Astrocyte of the cerebellum (primary cell): ENCODE measurements at regions not wholly inside any gene's neighbourhood (a gene's known extent, or its start where the extent isn't known, plus 50 kb on each side); places are given as distances from the start of the nearest gene placed in this dataset.

Source experiments
- DNase-seq: peaks from one replicate; pipeline ENCODE4 v3.0.0-alpha.2; 2011; ENCODE audit warnings: low read depth
- H3K4me3 ChIP-seq: 2 replicates; pipeline ENCODE4 v1.5.1; 2011; ENCODE audit warnings: mild to moderate bottlenecking, low read depth, low read length, moderate library complexity
- CTCF ChIP-seq: IDR thresholded peaks from 2 replicates; pipeline ENCODE4 v1.5.1; 2012; ENCODE audit warnings: low read length, low read depth, moderate library complexity, mild to moderate bottlenecking; ENCODE audit errors: missing control alignments
- in situ Hi-C: cut with HindIII; loops from 2 replicates; pipeline ENCODE4 v1.10.0; 2017; ENCODE audit warnings: low sequenced_read_pairs

GRCh38 chr2:88811233-88811632 lies 119.8 kb downstream of the RPIA start:
- in situ Hi-C loops, result no loop called here
- no peak overlapping the region for H3K4me3 ChIP-seq
- DNase-seq, result no peak
- TF ChIP-seq CTCF, result no peak

GRCh38 chr2:88811681-88812080 lies 120.2 kb downstream of the RPIA start:
- in situ Hi-C loops, result no loop called here
- no peak overlapping the region for H3K4me3 ChIP-seq
- no peak for DNase-seq
- no peak for TF ChIP-seq CTCF

GRCh38 chr2:88813612-88814011 lies 122.1 kb downstream of the RPIA start:
- in situ Hi-C loops, result no loop called here
- no peak for DNase-seq
- no peak for TF ChIP-seq CTCF

GRCh38 chr2:88815282-88815681 lies 123.8 kb downstream of the RPIA start:
- in situ Hi-C loops, result no loop called here
- TF ChIP-seq CTCF, result no peak
- H3K4me3 ChIP-seq, result no peak overlapping the region
- DNase-seq, result no peak

More at GRCh38 chr2:88813612-88814011, 122.1 kb downstream of the RPIA start:
- no peak overlapping the region for H3K4me3 ChIP-seq

- in situ Hi-C loops, result no loop called here
- H3K4me3 ChIP-seq, result no peak overlapping the region
- no peak for TF ChIP-seq CTCF
- DNase-seq, result no peak
These were observed 124.2 kb downstream of the RPIA start for GRCh38 chr2:88815697-88816096.

- no peak overlapping the region for H3K4me3 ChIP-seq
- in situ Hi-C loops, result no loop called here
- DNase-seq, result no peak
- TF ChIP-seq CTCF, result no peak
These were observed 126.9 kb downstream of the RPIA start for GRCh38 chr2:88818381-88818780.

- no peak for DNase-seq
- no peak for TF ChIP-seq CTCF
- in situ Hi-C loops, result no loop called here
- H3K4me3 ChIP-seq, result no peak overlapping the region
These were observed 133.5 kb downstream of the RPIA start for GRCh38 chr2:88824951-88825350.
